ENCODE measurements at regions not wholly inside any gene's neighbourhood (a gene's known extent, or its start where the extent isn't known, plus 50 kb on each side); places are given as distances from the start of the nearest gene placed in this dataset.

DNA sequence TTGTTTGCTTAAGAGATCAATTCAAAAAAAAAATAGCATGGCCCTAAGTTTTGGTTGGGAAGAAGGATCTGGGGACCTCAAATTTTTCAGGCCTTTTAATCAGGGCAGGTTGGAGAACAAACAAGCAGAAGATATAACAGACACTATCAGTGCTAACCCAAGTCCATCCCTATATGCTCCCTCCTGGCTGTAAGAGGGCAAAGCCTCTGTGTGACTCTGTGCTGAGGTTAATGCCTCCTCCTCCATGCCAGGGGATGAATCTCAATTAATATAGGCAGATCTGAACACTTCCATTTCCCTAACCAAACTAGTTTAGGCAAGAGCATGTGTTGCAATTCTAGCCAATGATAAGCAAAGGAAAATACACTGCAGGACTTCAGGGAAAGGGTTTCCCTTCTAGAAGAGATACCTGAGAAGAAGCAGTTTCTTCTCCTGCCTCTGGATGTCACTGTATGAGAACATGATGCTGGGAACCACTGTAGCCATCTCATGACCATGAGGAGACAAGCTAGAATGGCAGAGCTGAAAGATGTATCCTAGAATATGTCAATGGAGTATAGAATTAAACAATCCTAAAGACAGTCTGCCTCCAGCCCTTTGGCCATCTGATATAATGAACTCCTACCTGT, 76.0 kb downstream of the CHD9NB start:
- Histone ChIP-seq H2BK120ac (replicated peaks; ENCODE audit: low read depth, low read length) (no peak overlapping the region), H2BK5ac (ENCODE audit: low read depth, low read length) (no peak overlapping the region), H2BK15ac (ENCODE audit: low read length) (no peak overlapping the region), H3K79me1 (ENCODE audit: low read depth, low read length) (no peaks in the 10 kb centered on the region), H3K9me3 (ENCODE audit: insufficient read depth in 2 of 2, low read depth in 1 of 2, low read length in 1 of 2) (no peaks in the 10 kb centered on the region; a peak in 1 of 4 replicates), H3K14ac (ENCODE audit: insufficient read length) (no peak overlapping the region), H3K56ac (replicated peaks; ENCODE audit: insufficient read length, low read depth, low read length) (no peak overlapping the region), H3K23ac (ENCODE audit: insufficient read length) (no peak overlapping the region), H3K27ac (ENCODE audit: low read depth, low read length) (no peak overlapping the region), H4K20me1 (replicated peaks in 1 of 2; ENCODE audit: control insufficient read depth in 1 of 2, insufficient read depth in 2 of 2, low read length in 2 of 2) (no peaks in the 10 kb centered on the region), H2BK20ac (ENCODE audit: low read length) (no peak overlapping the region), H2AFZ (ENCODE audit: low read length) (no peak overlapping the region), H4K91ac (replicated peaks; ENCODE audit: insufficient read length, low read length) (no peak overlapping the region), H3K36me3 (ENCODE audit: control insufficient read depth in 2 of 4, insufficient read depth in 4 of 4, low read length in 3 of 4) (no peaks in the 10 kb centered on the region), H3K4me2 (ENCODE audit: insufficient read depth in 1 of 2, low read depth in 2 of 2, low read length in 2 of 2) (no peak overlapping the region), H4K5ac (ENCODE audit: insufficient read length, low read depth, low read length) (no peak overlapping the region), H3K23me2 (ENCODE audit: low read depth, low read length) (no peaks in the 10 kb centered on the region), H3K4me3 (ENCODE audit: extremely low read depth in 1 of 4, insufficient read depth in 2 of 4, low read depth in 3 of 4, low read length in 4 of 4) (no peak overlapping the region), H3K79me2 (ENCODE audit: control insufficient read depth in 1 of 2, insufficient read depth in 2 of 2, low read length in 2 of 2) (no peaks in the 10 kb centered on the region), H3K18ac (ENCODE audit: extremely low read depth, low read length) (no peak overlapping the region), H3K9ac (replicated peaks in 1 of 4; ENCODE audit: extremely low read depth in 1 of 4, low read depth in 3 of 4, low read length in 3 of 4) (no peak overlapping the region), H4K8ac (ENCODE audit: extremely low read depth, insufficient read depth, low read length) (no peak overlapping the region), H3K4me1 (replicated peaks in 1 of 4; ENCODE audit: control insufficient read depth in 3 of 4, insufficient read depth in 4 of 4, low read length in 3 of 4) (no peaks in the 10 kb centered on the region), H2BK12ac (ENCODE audit: low read depth, low read length) (no peak overlapping the region), H3K4ac (replicated peaks; ENCODE audit: insufficient read length, low read depth, low read length) (no peak overlapping the region), H2AK5ac (ENCODE audit: low read depth, low read length) (no peak overlapping the region), H3K27me3 (replicated peaks in 1 of 4; ENCODE audit: control insufficient read depth in 3 of 4, extremely low read depth in 1 of 4, insufficient read depth in 3 of 4, low read length in 3 of 4) (no peaks in the 10 kb centered on the region)
- no peak for DNase-seq (ENCODE audit: low read depth in 1 of 2, low spot score in 2 of 2)
- ChIA-PET CTCF (ENCODE audit: partially characterized antibody) (interaction anchor here (0.6 to 3.6 kb wide), 19 partner anchors 10 to 808 kb away, joined by 3 to 20 read pairs (median 4); no protein-coding TSS in a partner anchor), POLR2A (ENCODE audit: partially characterized antibody) (no interaction called here)
- FAIRE-seq, result peak; percentile 89
- TF ChIP-seq YY1 (IDR thresholded peaks at IDR 0.05; ENCODE audit: low read depth, low read length) (0 out of 2 replicates have a peak, but pooled peaks have one; percentile 43), USF2 (IDR thresholded peaks at IDR 0.05; ENCODE audit: low read length) (no peak), CHD1 (IDR thresholded peaks at IDR 0.05; ENCODE audit: low read depth, low read length) (no peak), RAD21 (IDR thresholded peaks at IDR 0.05 in 1 of 2, conservative IDR thresholded peaks at IDR 0.05 in 1 of 2; ENCODE audit: low read depth in 2 of 2, low read length in 2 of 2) (peak; percentile 65 to 80), BRCA1 (IDR thresholded peaks at IDR 0.05; ENCODE audit: low read depth, low read length) (no peak)
- TF ChIP-seq, protein P1, sequence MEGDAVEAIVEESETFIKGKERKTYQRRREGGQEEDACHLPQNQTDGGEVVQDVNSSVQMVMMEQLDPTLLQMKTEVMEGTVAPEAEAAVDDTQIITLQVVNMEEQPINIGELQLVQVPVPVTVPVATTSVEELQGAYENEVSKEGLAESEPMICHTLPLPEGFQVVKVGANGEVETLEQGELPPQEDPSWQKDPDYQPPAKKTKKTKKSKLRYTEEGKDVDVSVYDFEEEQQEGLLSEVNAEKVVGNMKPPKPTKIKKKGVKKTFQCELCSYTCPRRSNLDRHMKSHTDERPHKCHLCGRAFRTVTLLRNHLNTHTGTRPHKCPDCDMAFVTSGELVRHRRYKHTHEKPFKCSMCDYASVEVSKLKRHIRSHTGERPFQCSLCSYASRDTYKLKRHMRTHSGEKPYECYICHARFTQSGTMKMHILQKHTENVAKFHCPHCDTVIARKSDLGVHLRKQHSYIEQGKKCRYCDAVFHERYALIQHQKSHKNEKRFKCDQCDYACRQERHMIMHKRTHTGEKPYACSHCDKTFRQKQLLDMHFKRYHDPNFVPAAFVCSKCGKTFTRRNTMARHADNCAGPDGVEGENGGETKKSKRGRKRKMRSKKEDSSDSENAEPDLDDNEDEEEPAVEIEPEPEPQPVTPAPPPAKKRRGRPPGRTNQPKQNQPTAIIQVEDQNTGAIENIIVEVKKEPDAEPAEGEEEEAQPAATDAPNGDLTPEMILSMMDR (IDR thresholded peaks at IDR 0.05; ENCODE audit: control extremely low read depth in 1 of 3, insufficient read depth in 1 of 3, low read depth in 1 of 3, low read length in 3 of 3), result peak in 2 of 3 experiments; percentile 52 to 69; a peak in 3 of 4 replicates
